ENCODE measurements at regions not wholly inside any gene's neighbourhood (a gene's known extent, or its start where the extent isn't known, plus 50 kb on each side); places are given as distances from the start of the nearest gene placed in this dataset.
"Not testable (repeated sequence)": the region's sequence is repeated elsewhere in the genome, so short reads cannot be mapped to it uniquely, and the experiment has no call there.

DNA sequence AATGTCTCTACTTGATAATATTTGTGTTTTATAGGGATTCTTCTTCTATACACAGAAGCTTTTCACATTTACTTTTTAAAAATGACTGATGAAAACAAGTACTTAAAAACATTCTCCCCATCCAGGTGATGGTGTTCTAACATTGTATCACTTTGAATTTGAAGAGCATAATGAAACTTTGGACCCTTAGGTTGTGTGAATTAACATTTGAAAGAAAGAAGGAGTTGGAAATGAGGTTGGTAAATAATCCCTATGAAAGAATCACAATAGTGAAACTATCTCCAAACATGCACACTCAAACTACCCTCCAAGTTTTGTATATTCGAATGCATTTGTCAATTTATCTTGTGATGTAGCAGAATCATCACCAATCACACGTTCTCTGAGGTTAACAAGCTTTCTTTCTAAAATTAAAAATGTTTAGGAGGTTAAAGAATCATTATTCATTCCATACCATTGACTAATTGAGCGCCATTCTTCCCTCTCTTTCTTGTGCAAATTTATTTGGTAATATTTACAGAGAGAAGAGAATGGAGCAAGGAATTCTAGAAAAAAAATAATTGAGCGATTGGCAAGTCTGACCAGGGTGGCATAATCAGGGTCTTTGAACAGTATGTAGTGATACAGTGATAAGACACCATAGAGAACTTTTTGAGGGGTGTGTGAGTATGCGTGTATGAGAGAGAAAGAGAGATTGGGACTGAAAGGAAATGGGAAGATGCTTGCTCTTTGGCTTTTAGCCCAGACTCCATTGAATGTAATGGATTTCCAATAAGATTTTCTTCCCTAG lies 260.0 kb upstream of the NRXN1 start:
- TF ChIP-seq, protein P1, sequence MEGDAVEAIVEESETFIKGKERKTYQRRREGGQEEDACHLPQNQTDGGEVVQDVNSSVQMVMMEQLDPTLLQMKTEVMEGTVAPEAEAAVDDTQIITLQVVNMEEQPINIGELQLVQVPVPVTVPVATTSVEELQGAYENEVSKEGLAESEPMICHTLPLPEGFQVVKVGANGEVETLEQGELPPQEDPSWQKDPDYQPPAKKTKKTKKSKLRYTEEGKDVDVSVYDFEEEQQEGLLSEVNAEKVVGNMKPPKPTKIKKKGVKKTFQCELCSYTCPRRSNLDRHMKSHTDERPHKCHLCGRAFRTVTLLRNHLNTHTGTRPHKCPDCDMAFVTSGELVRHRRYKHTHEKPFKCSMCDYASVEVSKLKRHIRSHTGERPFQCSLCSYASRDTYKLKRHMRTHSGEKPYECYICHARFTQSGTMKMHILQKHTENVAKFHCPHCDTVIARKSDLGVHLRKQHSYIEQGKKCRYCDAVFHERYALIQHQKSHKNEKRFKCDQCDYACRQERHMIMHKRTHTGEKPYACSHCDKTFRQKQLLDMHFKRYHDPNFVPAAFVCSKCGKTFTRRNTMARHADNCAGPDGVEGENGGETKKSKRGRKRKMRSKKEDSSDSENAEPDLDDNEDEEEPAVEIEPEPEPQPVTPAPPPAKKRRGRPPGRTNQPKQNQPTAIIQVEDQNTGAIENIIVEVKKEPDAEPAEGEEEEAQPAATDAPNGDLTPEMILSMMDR (IDR thresholded peaks at IDR 0.05; ENCODE audit: borderline replicate concordance, control extremely low read depth, extremely low read depth, insufficient read depth, missing control alignments): no peak
- no peak for DNase-seq (ENCODE audit: low spot score)
- in situ Hi-C loops (cut with MboI; ENCODE audit: low sequenced_read_pairs, unreplicated experiment): no loop called here

DNA sequence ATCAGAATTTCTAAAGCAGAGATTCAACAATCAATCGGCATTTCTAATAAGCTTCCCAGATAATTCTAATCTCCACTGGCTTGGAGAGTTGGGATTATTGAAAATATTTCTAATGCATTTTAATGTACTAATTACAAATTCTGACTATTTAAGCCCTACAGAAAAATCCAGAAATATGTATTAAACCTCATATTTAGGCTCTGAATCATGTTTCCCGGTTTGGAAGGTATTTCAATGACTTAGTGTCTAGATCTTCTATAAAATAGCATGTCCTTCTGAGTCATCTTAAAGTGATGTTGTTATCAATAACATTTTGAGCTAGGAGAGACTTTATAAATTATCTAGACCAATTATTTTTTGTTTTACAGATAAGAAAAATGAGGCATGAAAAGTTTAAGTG lies 258.8 kb upstream of the NRXN1 start:
- in situ Hi-C loops (cut with MboI; ENCODE audit: low sequenced_read_pairs, unreplicated experiment): no loop called here
- TF ChIP-seq, protein P1 (IDR thresholded peaks at IDR 0.05; ENCODE audit: borderline replicate concordance, control extremely low read depth, extremely low read depth, insufficient read depth, missing control alignments): no peak
- no peak for DNase-seq (ENCODE audit: low spot score)

DNA sequence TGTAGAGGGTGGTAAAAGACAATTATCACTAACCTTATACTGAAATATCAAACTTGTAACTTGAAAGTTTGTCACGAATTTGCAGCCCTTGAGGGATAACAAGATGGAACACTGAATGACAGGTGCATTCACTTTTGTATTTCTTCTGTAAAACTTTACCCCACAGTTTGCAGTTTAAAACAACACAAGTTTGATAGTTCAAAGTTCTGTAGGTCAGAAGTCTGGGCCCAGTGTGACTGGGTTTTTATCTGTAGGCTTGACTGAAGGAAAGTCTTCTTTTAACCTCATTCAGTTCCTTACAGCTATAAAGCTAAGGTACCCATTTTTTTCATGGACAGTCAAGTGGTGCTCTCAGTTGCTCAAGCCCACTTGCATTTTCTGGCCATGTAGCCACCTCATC lies 257.1 kb upstream of the NRXN1 start:
- TF ChIP-seq, protein P1 (IDR thresholded peaks at IDR 0.05; ENCODE audit: borderline replicate concordance, control extremely low read depth, extremely low read depth, insufficient read depth, missing control alignments): no peak
- in situ Hi-C loops (cut with MboI; ENCODE audit: low sequenced_read_pairs, unreplicated experiment): no loop called here
- DNase-seq (ENCODE audit: low spot score): no peak

DNA sequence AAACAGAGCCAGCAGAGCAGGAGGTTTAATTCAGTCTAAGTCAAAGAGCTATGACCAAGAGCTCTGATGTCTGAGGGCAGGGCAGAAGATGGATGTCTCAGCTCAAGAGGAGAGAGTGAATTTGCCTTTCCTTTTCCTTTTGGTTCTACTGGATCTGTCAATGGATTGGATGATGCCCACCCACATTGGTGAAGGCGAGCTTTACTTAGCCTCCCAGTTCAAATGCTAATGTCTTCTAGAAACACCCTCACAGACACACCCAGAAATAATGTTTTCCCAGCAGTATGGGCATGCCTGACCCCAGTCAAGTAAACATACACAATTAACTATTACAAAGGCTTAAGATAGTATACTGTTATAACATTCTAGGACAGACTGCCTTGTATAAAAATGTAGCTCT lies 236.3 kb upstream of the NRXN1 start:
- TF ChIP-seq, protein P1 (IDR thresholded peaks at IDR 0.05; ENCODE audit: borderline replicate concordance, control extremely low read depth, extremely low read depth, insufficient read depth, missing control alignments): no peak
- in situ Hi-C loops (cut with MboI; ENCODE audit: low sequenced_read_pairs, unreplicated experiment): no loop called here
- DNase-seq (ENCODE audit: low spot score): no peak

DNA sequence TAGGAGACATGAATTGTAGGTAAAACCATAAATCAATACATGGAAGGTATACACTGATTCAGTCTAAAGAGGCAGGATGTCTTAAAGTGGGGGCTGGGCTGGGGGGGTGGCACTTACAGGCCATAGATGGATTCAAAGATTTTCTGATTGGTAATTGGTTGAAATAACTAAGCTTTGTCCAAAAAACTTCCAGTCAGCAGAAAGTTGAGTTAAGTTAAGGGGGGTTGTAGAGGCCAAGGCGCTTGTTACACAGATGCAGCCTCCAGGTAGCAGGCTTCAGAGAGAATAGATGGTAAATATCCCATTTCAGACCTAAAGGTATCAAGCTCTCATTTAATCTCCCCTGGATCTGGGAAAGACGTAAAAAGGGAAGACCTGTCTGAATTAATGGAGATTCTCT lies 233.6 kb upstream of the NRXN1 start:
- TF ChIP-seq, protein P1 (IDR thresholded peaks at IDR 0.05; ENCODE audit: borderline replicate concordance, control extremely low read depth, extremely low read depth, insufficient read depth, missing control alignments): no peak
- DNase-seq (ENCODE audit: low spot score): no peak
- in situ Hi-C loops (cut with MboI; ENCODE audit: low sequenced_read_pairs, unreplicated experiment): no loop called here

GRCh38 chr2:51263951-51264350 lies 232.0 kb upstream of the NRXN1 start:
- TF ChIP-seq, protein P1 (IDR thresholded peaks at IDR 0.05; ENCODE audit: borderline replicate concordance, control extremely low read depth, extremely low read depth, insufficient read depth, missing control alignments): no peak
- in situ Hi-C loops (cut with MboI; ENCODE audit: low sequenced_read_pairs, unreplicated experiment): no loop called here
- no peak for DNase-seq (ENCODE audit: low spot score)

GRCh38 chr2:51263101-51263500 lies 231.2 kb upstream of the NRXN1 start:
- DNase-seq (ENCODE audit: low spot score); in situ Hi-C loops (cut with MboI; ENCODE audit: low sequenced_read_pairs, unreplicated experiment): not testable (repeated sequence)
